GM13976 (cell line): ENCODE measurements at regions not wholly inside any gene's neighbourhood (a gene's known extent, or its start where the extent isn't known, plus 50 kb on each side); places are given as distances from the start of the nearest gene placed in this dataset.

Source experiments
- DNase-seq: peaks from one replicate; pipeline ENCODE4 v3.0.0; 2012; ENCODE audit warnings: low spot score
- in situ Hi-C: fragments of 300-500 bp; cut with MboI; formaldehyde crosslinking; loops from one replicate; pipeline ENCODE4 v1.12.0; 2022; ENCODE audit warnings: low sequenced_read_pairs, mixed read lengths, inconsistent platforms; ENCODE audit not compliant: unreplicated experiment
- TF ChIP-seq, protein P1 (sequence below): IDR thresholded peaks from 2 replicates; pipeline ENCODE4 v1.5.1; 2012; ENCODE audit warnings: borderline replicate concordance, mild to moderate bottlenecking; ENCODE audit not compliant: insufficient read depth; ENCODE audit errors: extremely low read depth, missing control alignments, control extremely low read depth

GRCh38 chr9:95645579-95645978, 128.8 kb upstream of the PTCH1 start:
- no peak for DNase-seq
- TF ChIP-seq, protein P1, sequence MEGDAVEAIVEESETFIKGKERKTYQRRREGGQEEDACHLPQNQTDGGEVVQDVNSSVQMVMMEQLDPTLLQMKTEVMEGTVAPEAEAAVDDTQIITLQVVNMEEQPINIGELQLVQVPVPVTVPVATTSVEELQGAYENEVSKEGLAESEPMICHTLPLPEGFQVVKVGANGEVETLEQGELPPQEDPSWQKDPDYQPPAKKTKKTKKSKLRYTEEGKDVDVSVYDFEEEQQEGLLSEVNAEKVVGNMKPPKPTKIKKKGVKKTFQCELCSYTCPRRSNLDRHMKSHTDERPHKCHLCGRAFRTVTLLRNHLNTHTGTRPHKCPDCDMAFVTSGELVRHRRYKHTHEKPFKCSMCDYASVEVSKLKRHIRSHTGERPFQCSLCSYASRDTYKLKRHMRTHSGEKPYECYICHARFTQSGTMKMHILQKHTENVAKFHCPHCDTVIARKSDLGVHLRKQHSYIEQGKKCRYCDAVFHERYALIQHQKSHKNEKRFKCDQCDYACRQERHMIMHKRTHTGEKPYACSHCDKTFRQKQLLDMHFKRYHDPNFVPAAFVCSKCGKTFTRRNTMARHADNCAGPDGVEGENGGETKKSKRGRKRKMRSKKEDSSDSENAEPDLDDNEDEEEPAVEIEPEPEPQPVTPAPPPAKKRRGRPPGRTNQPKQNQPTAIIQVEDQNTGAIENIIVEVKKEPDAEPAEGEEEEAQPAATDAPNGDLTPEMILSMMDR: no peak
- in situ Hi-C loops: no loop called here

GRCh38 chr9:95644377-95644776, 127.6 kb upstream of the PTCH1 start:
- TF ChIP-seq, protein P1: no peak
- DNase-seq: no peak
- in situ Hi-C loops: no loop called here

DNA sequence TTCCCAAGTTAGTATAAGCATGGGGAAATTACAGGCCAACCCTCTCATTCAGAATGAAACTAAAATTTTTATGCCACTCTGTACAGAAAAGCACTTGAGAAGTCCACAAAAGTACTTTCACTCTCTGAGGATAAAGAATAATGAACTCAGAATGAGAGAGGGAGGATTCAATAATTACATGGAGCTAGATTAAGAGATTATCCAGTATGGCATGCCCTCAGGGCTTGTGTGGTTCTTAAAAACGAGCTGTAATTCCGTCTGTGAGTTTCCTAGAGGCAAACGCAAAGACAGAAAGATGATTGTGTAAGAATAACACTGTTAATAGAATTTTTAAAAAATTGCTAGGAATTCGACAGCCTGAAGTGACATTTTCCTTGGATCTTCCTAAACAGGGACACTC, 126.8 kb upstream of the PTCH1 start:
- in situ Hi-C loops: no loop called here
- TF ChIP-seq, protein P1: no peak
- DNase-seq: no peak

DNA sequence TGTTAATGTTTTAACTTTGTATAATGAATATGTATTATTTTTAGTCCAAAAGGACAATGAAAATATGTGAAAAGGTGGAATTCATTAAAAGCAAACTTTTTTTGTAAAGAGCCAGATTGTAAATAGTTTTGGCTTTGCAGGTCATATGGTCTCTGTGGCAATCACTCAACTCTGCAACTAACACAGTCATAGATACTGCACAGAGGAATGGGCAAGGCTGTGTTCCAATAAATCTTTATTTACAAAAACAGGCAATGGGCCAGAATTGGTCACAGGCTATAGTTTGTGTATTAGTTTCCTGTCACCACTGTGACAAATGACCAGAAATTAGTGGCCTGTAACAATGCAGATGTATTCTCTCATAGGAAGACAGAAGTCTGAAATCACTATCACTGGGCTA, 125.4 kb upstream of the PTCH1 start:
- TF ChIP-seq, protein P1: no peak
- no peak for DNase-seq
- in situ Hi-C loops: no loop called here

DNA sequence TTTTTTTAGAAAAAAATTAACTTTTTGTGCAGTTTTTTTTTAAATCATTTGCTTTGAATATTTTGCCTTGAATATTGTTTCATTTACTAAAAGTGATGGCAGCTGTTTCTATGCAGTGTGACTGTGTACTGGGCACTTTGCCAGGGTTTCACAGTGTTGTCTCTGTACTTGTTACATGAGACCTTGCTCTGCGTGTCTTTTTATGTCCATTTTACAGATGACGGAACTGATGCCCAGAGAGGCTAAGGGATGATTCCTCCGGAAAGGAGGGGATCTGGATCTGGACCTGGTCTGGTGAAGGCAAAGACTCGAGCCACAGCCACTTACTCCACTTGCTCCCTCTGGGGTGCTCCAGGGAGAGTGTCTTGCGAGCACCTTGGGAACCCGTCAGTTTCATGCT, 124.8 kb upstream of the PTCH1 start:
- no peak for DNase-seq
- in situ Hi-C loops: no loop called here
- TF ChIP-seq, protein P1: no peak

DNA sequence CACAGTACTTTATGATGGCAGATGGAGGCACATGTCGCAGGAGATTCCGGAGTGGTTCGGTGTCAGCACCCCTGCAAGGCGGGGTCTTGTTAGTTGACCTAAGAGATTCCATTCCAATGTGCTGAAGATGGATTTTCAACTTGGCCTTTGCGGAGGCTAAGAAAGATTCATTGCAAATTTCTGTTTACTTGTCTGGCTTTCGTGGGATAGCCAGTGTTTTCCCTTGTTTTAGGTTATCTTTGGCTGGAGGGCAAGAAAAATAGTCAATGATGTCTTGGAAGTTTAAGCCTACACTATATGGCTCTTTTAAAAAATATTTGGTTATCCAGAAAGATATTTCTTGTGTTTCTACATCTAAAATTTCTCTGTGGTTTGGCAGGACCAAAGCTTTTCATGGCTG, 123.6 kb upstream of the PTCH1 start:
- TF ChIP-seq, protein P1: no peak
- in situ Hi-C loops: no loop called here
- no peak for DNase-seq
